ENCODE measurements at regions not wholly inside any gene's neighbourhood (a gene's known extent, or its start where the extent isn't known, plus 50 kb on each side); places are given as distances from the start of the nearest gene placed in this dataset.
"Not testable (repeated sequence)": the region's sequence is repeated elsewhere in the genome, so short reads cannot be mapped to it uniquely, and the experiment has no call there.

DNA sequence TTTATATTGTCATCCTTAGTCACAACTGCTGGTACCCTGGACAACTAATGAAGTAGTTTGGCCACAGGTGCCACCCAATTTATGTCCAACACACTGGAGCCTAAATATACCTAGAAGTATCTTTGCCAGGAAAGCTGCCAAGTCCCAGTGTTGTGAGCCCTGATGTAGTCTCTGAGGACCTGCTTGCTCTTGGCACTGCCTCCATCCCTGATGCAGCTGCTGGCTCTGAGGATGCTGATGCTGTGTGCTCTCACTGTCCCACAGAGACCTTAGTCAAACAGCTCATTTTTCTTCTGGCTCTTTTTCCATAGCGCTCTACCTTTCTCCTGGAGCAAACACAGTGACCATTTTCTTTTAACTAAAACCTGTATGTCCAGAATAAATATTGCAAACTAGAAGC, 1535.4 kb upstream of the ADGRL3 start:
- 100% methylated on average over 1 of the region's 1 CpG for WGBS
- H3K4me1 ChIP-seq (ENCODE audit: insufficient read depth, low read length), result 0 out of 2 replicates have a peak, but pooled peaks cover 6% of the 10 kb centered on the region
- H3K4me3 ChIP-seq (ENCODE audit: low read length), result no peak overlapping the region
- H3K27me3 ChIP-seq (ENCODE audit: insufficient read depth, low read length), result no peaks in the 10 kb centered on the region
- H3K9ac ChIP-seq (ENCODE audit: low read depth, low read length), result no peak overlapping the region
- no peaks in the 10 kb centered on the region for H3K9me3 ChIP-seq (ENCODE audit: insufficient read depth, low read depth, low read length)
- no peak overlapping the region for H3K27ac ChIP-seq (ENCODE audit: low read depth, low read length)
- H3K36me3 ChIP-seq (ENCODE audit: insufficient read depth, low read length), result no peaks in the 10 kb centered on the region

DNA sequence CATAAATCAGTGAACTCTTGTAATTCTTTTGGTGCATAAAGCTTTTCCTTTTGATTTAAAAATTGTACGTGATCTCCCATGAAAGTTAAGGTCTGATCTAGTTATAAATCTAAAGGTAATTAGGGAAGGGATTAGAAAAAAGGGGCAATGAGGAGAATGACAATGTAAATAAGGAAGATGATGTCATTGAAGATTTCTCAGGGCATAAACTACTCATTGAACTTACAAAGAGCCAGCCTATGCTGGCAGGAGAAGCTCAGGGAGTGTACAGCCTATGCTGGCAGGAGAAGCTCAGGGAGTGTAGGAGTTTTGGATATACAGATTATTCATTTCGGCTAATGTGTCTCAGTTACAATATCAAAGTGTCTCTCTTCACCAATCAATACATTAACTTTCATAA, 1533.5 kb upstream of the ADGRL3 start:
- Histone ChIP-seq H3K4me1 (ENCODE audit: insufficient read depth, low read length) (0 out of 2 replicates have a peak, but pooled peaks cover 6% of the 10 kb centered on the region), H3K27me3 (ENCODE audit: insufficient read depth, low read length) (no peaks in the 10 kb centered on the region), H3K27ac (ENCODE audit: low read depth, low read length) (no peak overlapping the region), H3K9me3 (ENCODE audit: insufficient read depth, low read depth, low read length) (no peaks in the 10 kb centered on the region), H3K4me3 (ENCODE audit: low read length) (no peak overlapping the region), H3K9ac (ENCODE audit: low read depth, low read length) (no peak overlapping the region), H3K36me3 (ENCODE audit: insufficient read depth, low read length) (no peaks in the 10 kb centered on the region)
- 95% methylated on average over 2 of the region's 2 CpGs for WGBS

DNA sequence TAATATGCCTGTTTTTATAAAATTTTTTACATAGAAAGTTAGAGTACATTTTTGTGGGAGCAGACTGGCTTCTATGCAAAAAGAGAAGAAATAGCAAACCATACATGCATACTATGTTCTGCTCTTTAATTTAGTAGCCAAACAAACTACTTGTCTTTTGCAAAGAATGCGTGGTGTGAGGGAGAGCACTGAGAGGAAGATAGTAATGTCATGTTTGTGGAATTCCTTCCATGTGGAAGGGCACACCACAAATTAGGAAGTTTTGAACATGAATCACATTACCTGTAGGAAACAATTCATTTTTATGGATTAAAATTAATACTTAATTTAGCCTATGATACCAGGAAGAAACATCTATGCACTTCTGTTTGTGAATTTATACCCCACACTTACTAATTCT, 1529.1 kb upstream of the ADGRL3 start:
- no peak overlapping the region for H3K27ac ChIP-seq (ENCODE audit: low read depth, low read length)
- H3K4me3 ChIP-seq (ENCODE audit: low read length), result no peak overlapping the region
- WGBS, result 92% methylated on average over 1 of the region's 1 CpG
- no peaks in the 10 kb centered on the region for H3K27me3 ChIP-seq (ENCODE audit: insufficient read depth, low read length)
- H3K9me3 ChIP-seq (ENCODE audit: insufficient read depth, low read depth, low read length), result no peaks in the 10 kb centered on the region
- H3K9ac ChIP-seq (ENCODE audit: low read depth, low read length), result no peak overlapping the region
- 0 out of 2 replicates have a peak, but pooled peaks cover 6% of the 10 kb centered on the region for H3K4me1 ChIP-seq (ENCODE audit: insufficient read depth, low read length)
- H3K36me3 ChIP-seq (ENCODE audit: insufficient read depth, low read length), result no peaks in the 10 kb centered on the region

DNA sequence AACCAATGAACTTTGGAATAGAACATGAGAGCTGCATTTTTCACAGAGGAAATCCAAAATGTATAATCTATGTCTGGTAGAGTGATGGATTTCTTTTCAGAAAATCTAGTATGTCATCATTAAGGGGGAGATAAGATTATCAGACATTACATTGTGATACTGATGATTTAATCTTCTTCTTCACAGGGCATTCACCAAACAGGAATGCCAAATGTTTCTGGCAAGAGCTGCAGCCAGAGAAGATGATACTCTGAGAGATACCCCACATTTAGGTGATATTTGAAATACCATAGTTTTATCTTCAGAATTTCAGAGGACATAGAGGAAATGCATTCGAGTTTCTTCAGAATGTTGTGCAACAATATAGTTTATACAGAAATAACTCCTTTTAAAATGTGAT, 1523.7 kb upstream of the ADGRL3 start:
- no peak overlapping the region for H3K27ac ChIP-seq (ENCODE audit: low read depth, low read length)
- no CpG with 5 or more reads among the region's 1 CpG for WGBS
- H3K27me3 ChIP-seq (ENCODE audit: insufficient read depth, low read length), result no peaks in the 10 kb centered on the region
- H3K9ac ChIP-seq (ENCODE audit: low read depth, low read length), result no peak overlapping the region
- no peak overlapping the region for H3K4me3 ChIP-seq (ENCODE audit: low read length)
- H3K4me1 ChIP-seq (ENCODE audit: insufficient read depth, low read length), result no peaks in the 10 kb centered on the region
- H3K9me3 ChIP-seq (ENCODE audit: insufficient read depth, low read depth, low read length), result no peaks in the 10 kb centered on the region
- no peaks in the 10 kb centered on the region for H3K36me3 ChIP-seq (ENCODE audit: insufficient read depth, low read length)

DNA sequence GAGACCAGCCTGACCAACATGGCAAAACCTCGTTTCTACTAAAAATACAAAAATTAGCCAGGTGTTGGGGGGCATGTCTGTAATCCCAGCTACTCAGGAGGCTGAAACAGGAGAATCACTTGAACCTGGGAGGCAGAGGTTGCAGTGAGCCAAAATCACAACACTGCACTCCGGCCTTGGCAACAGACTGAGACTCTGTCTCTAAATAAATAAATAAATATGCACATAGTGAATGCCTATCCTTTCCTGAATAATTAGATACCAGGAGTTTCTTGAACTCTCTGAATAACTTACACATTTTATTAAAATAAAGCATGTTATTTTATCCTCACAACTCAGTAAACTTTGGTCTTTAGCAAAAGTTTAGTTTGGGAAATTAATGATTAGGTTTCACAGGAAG, 1523.1 kb upstream of the ADGRL3 start:
- not testable (repeated sequence) for H3K27ac ChIP-seq (ENCODE audit: low read depth, low read length); H3K9me3 ChIP-seq (ENCODE audit: insufficient read depth, low read depth, low read length); H3K4me3 ChIP-seq (ENCODE audit: low read length); H3K27me3 ChIP-seq (ENCODE audit: insufficient read depth, low read length); H3K4me1 ChIP-seq (ENCODE audit: insufficient read depth, low read length); H3K36me3 ChIP-seq (ENCODE audit: insufficient read depth, low read length); H3K9ac ChIP-seq (ENCODE audit: low read depth, low read length)
- WGBS, result 93% methylated on average over 1 of the region's 2 CpGs

DNA sequence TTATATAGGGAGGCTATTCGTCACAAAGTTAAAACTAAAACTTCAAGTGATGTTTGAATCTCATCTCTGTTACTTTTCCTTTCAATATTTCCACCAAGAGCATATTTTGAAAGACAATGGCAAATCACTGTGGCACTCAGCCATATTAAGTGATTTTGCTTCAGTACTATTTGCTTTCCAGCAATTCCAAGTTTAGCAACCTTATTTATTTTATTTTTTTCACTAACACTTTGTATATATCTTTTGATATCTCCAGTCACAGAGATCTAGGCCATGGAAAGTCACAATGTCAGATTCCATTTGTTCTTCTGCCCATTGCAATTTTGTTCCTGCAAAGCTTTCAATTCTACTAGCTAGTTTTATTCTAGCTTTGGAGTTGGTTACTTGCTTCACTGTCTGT, 1514.5 kb upstream of the ADGRL3 start:
- no peaks in the 10 kb centered on the region for H3K4me1 ChIP-seq (ENCODE audit: insufficient read depth, low read length)
- H3K36me3 ChIP-seq (ENCODE audit: insufficient read depth, low read length), result no peaks in the 10 kb centered on the region
- H3K4me3 ChIP-seq (ENCODE audit: low read length), result no peak overlapping the region
- no peak overlapping the region for H3K27ac ChIP-seq (ENCODE audit: low read depth, low read length)
- no peak overlapping the region for H3K9ac ChIP-seq (ENCODE audit: low read depth, low read length)
- 92% methylated on average over 1 of the region's 1 CpG for WGBS
- H3K27me3 ChIP-seq (ENCODE audit: insufficient read depth, low read length), result no peaks in the 10 kb centered on the region
- H3K9me3 ChIP-seq (ENCODE audit: insufficient read depth, low read depth, low read length), result no peaks in the 10 kb centered on the region

DNA sequence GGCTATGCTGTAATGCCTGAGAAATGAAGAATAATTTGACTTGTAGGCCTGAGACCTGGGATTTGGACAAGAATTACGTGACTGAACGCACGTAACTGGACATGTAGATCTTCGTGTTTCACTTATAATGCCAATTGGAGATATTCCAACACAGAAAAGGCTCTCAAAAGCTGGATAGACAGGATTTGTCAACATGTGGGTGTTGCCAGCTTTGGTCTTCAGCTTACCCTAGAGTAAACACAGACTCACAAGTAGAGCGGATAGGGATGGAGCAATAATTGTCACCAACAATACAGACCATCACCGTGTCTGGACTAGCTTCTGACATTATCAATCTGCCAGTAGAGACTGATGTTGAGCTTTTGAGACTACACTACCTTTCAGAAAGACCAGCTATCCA, 1511.0 kb upstream of the ADGRL3 start:
- Histone ChIP-seq H3K9ac (ENCODE audit: low read depth, low read length) (no peak overlapping the region), H3K4me3 (ENCODE audit: low read length) (no peak overlapping the region), H3K36me3 (ENCODE audit: insufficient read depth, low read length) (no peaks in the 10 kb centered on the region), H3K27me3 (ENCODE audit: insufficient read depth, low read length) (no peaks in the 10 kb centered on the region), H3K4me1 (ENCODE audit: insufficient read depth, low read length) (no peaks in the 10 kb centered on the region), H3K27ac (ENCODE audit: low read depth, low read length) (no peak overlapping the region), H3K9me3 (ENCODE audit: insufficient read depth, low read depth, low read length) (no peaks in the 10 kb centered on the region)
- WGBS, result 94% methylated on average over 6 of the region's 6 CpGs

DNA sequence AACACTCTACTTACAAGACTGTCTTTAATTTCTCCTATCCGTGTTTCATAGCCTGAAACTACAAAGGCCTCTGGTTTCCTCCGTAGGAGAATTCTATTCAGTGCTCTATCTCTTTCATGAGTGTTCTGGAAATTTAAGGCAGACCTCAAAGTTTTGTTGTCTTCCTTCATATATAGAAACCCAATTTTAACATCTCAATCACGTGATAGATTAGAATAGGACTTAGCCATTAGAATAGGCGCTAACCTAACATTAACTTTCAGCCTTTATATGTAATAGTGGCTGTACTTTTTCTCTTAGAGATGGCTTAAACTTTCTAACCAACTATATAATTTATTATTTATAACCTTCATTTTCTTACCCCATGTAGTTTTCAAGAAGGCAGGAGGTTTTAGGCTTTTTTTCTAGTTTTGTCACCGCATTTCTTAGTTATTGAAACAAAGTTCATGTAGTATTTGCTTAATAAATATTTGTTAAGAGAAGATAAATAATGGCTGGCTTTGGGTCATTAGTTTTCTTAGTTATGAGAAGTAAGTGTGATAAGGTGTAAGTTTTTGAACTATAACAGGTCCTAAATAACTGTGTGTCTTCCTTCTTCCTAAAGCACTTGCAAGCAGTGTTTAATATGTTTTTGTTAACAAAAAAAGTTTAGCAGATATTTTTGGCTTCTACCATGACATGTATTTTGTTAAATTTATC, 1504.6 kb upstream of the ADGRL3 start:
- no peaks in the 10 kb centered on the region for H3K9me3 ChIP-seq (ENCODE audit: insufficient read depth, low read depth, low read length)
- WGBS, result 98% methylated on average over 3 of the region's 5 CpGs

DNA sequence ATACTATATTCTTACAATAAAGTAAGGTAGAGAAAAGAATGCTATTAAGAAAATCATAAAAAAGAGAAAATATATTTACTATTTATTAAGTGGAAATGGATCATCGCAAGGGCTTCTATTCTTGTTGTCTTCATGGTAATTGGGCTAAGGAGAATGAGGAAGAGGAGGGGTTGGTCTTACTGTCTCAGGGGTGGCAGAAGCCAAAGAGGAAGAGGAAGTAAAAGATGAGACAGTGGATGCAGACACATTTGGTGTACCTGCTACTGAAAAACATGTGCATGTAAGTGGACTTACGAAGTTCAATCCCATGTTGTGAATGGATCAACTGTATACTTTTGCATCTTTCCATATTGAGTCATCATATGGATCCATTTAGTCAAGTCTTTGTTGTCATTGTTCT, 1502.1 kb upstream of the ADGRL3 start:
- Histone ChIP-seq H3K27me3 (ENCODE audit: insufficient read depth, low read length) (no peaks in the 10 kb centered on the region), H3K9me3 (ENCODE audit: insufficient read depth, low read depth, low read length) (no peaks in the 10 kb centered on the region), H3K36me3 (ENCODE audit: insufficient read depth, low read length) (no peaks in the 10 kb centered on the region), H3K27ac (ENCODE audit: low read depth, low read length) (no peak overlapping the region), H3K9ac (ENCODE audit: low read depth, low read length) (no peak overlapping the region), H3K4me1 (ENCODE audit: insufficient read depth, low read length) (no peaks in the 10 kb centered on the region), H3K4me3 (ENCODE audit: low read length) (no peak overlapping the region)
- 97% methylated on average over 2 of the region's 2 CpGs for WGBS

More for the DNA sequence above, 1504.6 kb upstream of the ADGRL3 start:
- H3K27ac ChIP-seq (ENCODE audit: low read depth, low read length), result no peak overlapping the region
- no peak overlapping the region for H3K4me3 ChIP-seq (ENCODE audit: low read length)
- no peak overlapping the region for H3K9ac ChIP-seq (ENCODE audit: low read depth, low read length)
- no peaks in the 10 kb centered on the region for H3K4me1 ChIP-seq (ENCODE audit: insufficient read depth, low read length)
- no peaks in the 10 kb centered on the region for H3K36me3 ChIP-seq (ENCODE audit: insufficient read depth, low read length)
- H3K27me3 ChIP-seq (ENCODE audit: insufficient read depth, low read length), result no peaks in the 10 kb centered on the region

DNA sequence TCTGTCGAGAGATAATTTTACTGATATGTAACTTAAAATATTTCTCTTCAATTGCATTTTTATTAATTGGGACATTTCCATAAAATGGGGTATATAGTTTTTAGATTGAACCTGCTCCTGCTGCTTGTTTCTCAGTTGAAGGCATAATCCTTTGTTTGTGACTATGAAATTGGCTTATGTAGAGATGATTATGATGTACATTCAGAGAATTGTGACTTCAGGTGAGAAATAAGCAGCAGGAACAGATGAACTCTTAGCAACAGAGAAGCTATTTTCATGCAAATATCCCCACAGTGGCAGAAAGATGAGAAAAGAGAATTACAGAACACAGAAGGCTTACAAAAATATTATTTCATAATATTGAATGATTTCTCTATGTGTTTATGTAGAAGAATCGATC, 1499.5 kb upstream of the ADGRL3 start:
- no CpG with 5 or more reads among the region's 2 CpGs for WGBS
- Histone ChIP-seq H3K9ac (ENCODE audit: low read depth, low read length) (no peak overlapping the region), H3K9me3 (ENCODE audit: insufficient read depth, low read depth, low read length) (no peaks in the 10 kb centered on the region), H3K4me1 (ENCODE audit: insufficient read depth, low read length) (no peaks in the 10 kb centered on the region; the same call in 1 of the 2 replicates), H3K27me3 (ENCODE audit: insufficient read depth, low read length) (no peaks in the 10 kb centered on the region), H3K36me3 (ENCODE audit: insufficient read depth, low read length) (no peaks in the 10 kb centered on the region), H3K4me3 (ENCODE audit: low read length) (no peak overlapping the region), H3K27ac (ENCODE audit: low read depth, low read length) (no peak overlapping the region)

DNA sequence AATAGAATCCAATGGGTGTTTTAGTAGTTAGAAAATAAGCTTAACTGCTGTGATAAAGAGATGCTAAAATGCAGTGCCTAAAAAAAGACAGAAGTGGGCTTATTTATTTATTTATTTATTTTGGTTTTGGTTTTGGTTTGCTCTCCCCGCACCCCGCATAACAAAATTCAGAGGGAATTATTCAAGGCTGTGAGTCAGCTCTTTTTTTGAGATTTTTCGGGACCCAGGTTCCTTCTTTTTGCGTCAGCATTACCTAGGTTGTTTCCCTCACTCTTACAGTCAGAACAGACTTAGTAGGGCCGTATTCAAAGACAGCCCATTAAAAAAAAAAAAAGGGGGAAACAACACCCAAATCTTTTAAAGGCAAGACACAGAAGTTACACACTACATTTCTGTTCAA, 1495.5 kb upstream of the ADGRL3 start:
- Histone ChIP-seq H3K4me1 (ENCODE audit: insufficient read depth, low read length) (no peaks in the 10 kb centered on the region; the same call in 1 of the 2 replicates), H3K27ac (ENCODE audit: low read depth, low read length) (no peak overlapping the region), H3K4me3 (ENCODE audit: low read length) (no peak overlapping the region), H3K27me3 (ENCODE audit: insufficient read depth, low read length) (no peaks in the 10 kb centered on the region), H3K36me3 (ENCODE audit: insufficient read depth, low read length) (no peaks in the 10 kb centered on the region), H3K9ac (ENCODE audit: low read depth, low read length) (no peak overlapping the region), H3K9me3 (ENCODE audit: insufficient read depth, low read depth, low read length) (no peaks in the 10 kb centered on the region)
- WGBS, result 94% methylated on average over 5 of the region's 5 CpGs

DNA sequence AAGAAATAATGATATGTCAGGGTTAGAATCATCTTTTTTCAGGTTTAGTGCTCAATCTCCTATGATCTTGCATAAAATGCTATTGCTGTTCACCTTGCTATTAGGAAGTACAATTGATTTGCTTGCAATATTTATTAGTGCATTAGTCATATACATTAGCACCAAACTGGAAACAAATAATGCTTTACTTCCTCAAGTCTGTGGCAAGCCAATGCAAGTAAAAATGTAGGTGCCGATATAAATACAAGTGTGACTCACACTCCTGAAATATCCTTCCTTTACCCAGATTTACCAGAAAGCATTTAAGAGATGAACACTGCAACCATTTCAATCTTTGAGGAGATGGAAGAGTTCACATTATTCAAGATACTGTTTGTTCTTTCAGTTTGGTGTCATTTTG, 1487.7 kb upstream of the ADGRL3 start:
- Histone ChIP-seq H3K9ac (ENCODE audit: low read depth, low read length) (no peak overlapping the region), H3K27ac (ENCODE audit: low read depth, low read length) (no peak overlapping the region), H3K27me3 (ENCODE audit: insufficient read depth, low read length) (no peaks in the 10 kb centered on the region), H3K4me1 (ENCODE audit: insufficient read depth, low read length) (no peaks in the 10 kb centered on the region), H3K9me3 (ENCODE audit: insufficient read depth, low read depth, low read length) (no peaks in the 10 kb centered on the region), H3K4me3 (ENCODE audit: low read length) (no peak overlapping the region), H3K36me3 (ENCODE audit: insufficient read depth, low read length) (no peaks in the 10 kb centered on the region)
- 100% methylated on average over 1 of the region's 1 CpG for WGBS

Data from HUES64 (cell line).